NT2/D1 (cell line): ENCODE measurements at regions not wholly inside any gene's neighbourhood (a gene's known extent, or its start where the extent isn't known, plus 50 kb on each side); places are given as distances from the start of the nearest gene placed in this dataset.

ENCODE experiments used
- SUZ12 ChIP-seq: IDR thresholded peaks from 2 replicates; pipeline ENCODE4 v1.6.1; 2011; ENCODE audit not compliant: insufficient read length, insufficient read depth; ENCODE audit errors: extremely low read depth
- YY1 ChIP-seq: IDR thresholded peaks from 2 replicates; pipeline ENCODE4 v1.6.1; 2011; ENCODE audit not compliant: insufficient read length, insufficient read depth
- ZNF274 ChIP-seq: IDR thresholded peaks from 2 replicates; pipeline ENCODE4 v1.6.1; 2011; ENCODE audit warnings: mild to moderate bottlenecking, low read depth, low read length

- TF ChIP-seq YY1 (no peak), SUZ12 (no peak), ZNF274 (no peak)
Measured at GRCh38 chr5:85148701-85149100, 764.0 kb upstream of the EDIL3 start.
